NCI-H128 (cell line): ENCODE measurements at regions not wholly inside any gene's neighbourhood (a gene's known extent, or its start where the extent isn't known, plus 50 kb on each side); places are given as distances from the start of the nearest gene placed in this dataset.

ENCODE experiments used
- DNase-seq: peaks from one replicate; lab custom pipeline; 2025; ENCODE audit not compliant: unreplicated experiment; lab: John Stamatoyannopoulos, UW

GRCh38 chr10:3898821-3899220, 113.8 kb upstream of the KLF6 start:
- DNase-seq = no peak

DNA sequence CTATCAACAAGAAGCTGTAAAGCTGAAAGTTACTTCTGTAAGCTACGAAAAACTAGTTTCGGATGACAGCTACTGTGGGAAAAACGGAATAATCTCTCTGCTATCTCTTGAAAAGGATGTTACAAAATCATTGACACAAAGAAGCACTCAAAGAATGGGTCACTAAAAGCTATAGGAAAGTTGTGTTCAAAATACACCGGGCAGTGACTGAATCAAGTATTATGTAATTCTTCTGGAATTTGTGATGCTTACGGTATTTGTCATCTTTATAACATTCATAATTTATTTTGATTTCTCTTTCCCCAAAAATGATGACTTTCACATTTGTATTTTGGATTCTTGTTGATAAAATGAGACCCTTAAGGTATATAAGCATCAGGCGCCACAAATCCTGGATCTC, 112.1 kb upstream of the KLF6 start:
- no peak for DNase-seq

DNA sequence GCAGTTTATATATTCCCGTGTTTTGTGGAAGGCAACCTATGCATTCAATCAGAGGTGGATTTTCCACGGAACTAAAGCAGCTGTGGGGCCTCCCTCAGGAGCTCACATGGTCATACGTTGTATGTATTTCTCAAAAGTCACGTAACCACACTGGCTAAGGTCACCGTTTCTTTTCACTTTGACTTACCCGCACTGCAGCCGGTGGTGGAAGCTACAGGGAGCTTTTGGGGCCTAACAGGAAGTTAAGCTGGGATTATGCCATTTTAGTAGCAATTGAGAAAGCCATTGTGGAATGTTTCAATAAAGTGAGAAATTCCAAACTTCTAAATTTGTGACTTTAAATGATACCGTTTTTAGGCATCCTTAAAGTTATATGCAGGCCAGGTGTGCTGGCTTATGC, 111.2 kb upstream of the KLF6 start:
- no peak for DNase-seq

DNA sequence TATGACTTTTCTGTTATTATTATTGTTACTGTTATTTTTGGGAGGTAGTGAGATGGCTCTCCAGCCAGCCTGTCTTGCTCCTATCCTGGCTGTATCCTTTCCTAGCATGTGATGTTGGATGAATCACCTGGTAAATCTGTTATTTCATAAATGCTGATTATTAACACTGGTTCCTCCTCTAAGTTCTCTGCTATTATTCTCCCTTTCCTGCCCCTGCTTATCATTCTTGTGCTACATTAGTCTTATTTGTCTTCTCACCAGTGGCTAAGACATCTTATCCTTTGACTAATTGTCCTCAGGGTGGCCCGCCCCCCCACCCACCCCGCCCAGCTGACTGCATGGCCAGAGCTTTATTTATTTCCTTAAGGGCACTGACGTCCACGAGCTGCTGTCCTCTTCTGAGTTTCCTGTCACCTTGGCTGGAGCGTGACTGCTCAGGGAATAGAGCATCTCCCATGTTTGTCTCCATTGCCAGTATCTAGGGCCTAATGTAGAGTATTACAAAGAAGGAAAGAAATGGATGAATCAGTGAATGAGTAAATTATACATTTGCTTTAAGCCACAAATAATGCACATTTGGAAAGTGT, 110.1 kb upstream of the KLF6 start:
- DNase-seq = no peak

- no peak for DNase-seq
These were observed 109.0 kb upstream of the KLF6 start for GRCh38 chr10:3893901-3894563.

DNA sequence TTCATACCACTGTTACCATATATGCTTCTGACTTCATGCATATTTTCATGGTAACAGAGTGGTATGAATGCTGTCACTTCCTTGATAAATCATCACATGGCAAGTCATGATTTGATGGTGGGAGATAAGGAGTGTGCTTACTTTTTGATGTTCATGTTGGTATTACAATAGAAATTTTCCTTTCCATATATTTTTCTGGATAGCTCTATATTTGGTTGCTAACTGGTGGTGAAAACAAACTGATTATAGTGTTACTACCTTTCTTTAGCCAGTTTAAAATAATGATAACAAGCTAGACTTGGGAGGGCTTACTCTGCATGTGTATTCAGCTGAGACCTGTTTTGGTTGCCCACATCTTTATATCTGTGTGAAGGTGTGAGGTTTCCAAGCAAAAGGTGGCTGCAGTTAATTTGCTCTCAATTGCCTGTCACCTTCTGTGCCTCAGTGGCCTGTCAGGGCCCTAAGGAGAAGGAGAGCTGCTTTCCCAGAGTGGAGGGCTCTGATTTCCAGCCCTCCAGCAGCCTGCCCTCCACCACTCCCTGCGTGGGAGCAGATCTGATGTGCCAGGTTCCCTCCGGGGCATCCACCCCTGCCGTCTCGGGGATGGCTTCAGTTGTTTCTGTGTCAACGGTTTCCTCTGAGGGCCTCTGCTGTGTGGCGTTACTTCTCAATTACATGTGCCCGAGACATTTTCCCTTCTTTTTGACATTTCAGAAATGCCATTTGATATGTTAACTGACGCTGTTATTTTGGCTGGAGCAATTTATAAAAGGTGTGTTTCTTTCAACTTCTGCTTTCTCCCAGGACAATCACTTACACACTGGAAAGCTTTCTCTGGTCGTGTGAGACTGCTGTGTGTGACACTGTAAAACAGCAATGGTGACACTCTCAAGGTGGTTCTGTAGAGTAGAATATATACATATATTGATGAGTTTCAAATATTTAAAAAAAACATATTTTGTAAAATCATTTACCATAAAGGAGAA, 107.7 kb upstream of the KLF6 start:
- no peak for DNase-seq

DNA sequence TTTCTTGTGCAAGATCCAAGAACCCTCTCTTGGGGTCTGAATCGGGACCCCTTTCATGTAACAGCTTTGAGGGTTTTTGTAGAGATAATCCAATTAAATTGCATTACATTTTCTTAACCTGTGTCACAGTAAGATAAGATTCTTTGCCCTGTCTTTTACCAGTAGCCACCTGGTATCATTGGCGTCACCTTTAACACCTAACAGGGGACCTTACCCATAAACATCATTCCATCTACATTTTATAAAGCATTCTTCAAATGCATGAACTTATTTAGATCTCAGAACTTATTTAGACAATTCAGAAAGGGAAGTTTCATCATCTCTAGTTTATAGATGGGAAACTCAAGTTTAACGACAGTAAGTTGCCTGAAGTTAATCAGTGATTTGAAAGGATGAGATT, 106.4 kb upstream of the KLF6 start:
- no peak for DNase-seq

DNA sequence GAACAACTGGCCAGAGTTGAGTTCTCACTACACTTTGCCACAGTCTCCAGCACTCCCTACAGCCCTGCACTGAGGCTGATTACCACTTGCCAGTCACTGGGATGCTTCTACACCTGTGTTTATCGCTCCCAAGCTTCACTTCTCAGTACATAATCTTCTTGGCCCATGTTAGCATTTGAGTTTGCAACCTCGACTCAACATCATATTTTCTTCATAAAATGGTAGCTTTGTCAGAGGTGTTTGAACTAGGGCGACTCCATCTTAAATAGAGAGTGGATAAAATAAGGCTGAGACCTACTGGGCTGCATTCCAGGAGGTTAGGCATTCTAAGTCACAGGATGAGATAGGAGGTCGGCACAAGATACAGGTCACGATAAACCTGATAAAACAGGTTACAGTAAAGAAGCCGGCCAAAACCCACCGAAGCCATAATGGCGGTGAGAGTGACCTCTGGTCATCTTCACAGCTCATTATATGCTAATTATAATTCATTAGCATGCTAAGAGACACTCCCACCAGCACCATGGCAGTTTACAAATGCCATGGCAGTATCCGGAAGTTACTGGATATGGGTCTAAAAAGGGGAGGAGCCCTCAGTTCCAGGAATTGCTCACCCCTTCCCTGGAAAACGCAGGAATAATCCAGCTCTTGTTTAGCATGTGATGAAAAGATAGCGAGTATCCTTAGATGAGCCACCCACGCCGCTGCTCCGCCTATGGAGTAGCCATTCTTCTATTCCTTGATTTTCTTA, 105.8 kb upstream of the KLF6 start:
- DNase-seq = no peak

DNA sequence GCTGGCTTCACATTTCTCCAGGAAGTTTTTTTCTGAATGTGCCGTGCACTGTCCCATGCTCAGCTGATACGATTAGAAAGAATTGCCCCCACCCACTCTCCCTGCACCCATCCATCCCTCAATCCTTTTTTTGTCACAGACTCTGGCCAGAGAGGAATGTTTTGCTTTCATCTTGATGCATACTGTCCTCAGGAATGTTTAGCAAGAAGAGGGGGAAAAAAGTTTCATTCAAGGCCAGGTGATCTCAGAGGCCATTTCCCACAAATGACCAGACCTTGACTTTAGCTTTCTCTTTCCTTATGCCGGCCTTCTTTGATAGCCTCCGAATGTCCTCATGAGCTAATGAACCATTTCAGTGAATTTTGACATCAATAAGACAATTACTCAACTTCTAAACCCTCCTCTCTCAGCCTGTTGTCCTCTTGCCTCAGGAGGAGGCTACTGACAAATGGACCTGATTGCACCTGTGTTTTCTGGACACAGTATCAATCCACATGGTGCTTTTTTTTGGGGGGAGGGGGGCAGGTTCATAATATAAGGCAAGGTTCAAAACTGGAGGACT, 105.0 kb upstream of the KLF6 start:
- DNase-seq = no peak

DNA sequence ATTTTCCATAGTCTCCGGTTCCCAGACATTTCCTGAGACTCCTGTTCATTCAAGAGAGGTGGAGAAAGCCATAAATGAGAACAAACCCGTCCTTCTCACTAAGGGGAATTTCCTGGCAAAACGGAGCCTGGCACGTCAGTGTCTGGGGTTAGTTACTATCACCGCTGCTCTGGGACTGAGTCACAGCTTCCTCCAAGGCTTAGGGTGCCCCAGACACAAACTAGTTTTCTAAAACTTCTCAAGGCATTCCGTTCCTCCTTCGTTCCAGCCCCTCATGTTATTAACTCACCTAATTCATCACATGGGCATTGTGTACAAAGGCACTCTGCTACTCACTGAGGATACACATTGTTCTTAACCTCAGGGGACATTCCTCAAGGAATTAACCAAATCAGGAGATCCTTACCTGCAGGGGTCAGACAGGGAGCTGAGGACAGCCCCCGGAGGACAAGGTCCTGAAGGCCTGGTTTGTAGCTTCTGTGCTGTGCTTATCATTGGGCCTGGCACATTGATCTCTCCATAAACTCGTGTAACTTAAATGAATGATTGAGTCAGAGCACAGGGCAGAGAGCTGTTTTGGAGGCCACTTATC, 103.0 kb upstream of the KLF6 start:
- no peak for DNase-seq

DNA sequence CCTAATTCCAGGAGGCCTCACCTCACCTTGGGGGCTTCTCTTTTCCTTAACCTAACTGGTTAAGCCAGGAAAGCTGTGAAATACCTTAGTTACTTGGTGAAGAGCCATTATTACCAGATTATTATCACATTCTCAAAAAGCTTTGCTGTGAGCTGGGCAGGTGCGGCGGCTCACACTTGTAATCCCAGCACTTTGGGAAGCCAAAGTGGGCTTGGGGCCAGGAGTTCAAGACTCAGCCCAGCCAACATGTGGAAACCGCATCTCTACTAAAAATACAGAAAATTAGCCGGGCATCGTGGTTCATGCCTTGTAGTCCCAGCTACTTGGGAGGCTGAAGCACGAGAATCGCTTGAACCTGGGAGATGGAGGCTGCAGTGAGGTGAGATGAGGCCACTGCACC, 102.4 kb upstream of the KLF6 start:
- DNase-seq = no peak

- no peak for DNase-seq
These were observed 101.7 kb upstream of the KLF6 start for GRCh38 chr10:3886641-3887251.

- DNase-seq = no peak
These were observed 101.2 kb upstream of the KLF6 start for GRCh38 chr10:3886191-3886590.

- DNase-seq = no peak
These were observed 97.8 kb upstream of the KLF6 start for GRCh38 chr10:3882855-3883254.

DNA sequence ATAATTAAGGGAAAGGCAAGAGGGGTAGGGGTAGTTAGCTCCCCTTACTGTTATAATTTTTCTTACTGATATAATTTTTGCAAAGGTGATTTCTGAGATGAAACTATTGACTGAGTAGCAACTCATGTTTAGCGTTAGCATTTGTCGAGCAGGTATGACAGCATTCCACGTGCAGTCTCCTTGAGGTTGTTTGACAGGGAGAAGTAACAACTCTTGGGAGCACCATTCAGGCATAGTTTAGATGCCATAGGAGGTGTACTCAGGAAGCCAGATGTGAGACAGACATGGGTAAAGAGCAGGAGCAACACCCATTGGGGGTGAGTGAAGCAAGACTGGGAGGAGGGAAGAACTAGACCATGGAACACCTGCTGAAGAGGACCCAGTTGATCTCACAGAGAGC, 96.6 kb upstream of the KLF6 start:
- DNase-seq = no peak

DNA sequence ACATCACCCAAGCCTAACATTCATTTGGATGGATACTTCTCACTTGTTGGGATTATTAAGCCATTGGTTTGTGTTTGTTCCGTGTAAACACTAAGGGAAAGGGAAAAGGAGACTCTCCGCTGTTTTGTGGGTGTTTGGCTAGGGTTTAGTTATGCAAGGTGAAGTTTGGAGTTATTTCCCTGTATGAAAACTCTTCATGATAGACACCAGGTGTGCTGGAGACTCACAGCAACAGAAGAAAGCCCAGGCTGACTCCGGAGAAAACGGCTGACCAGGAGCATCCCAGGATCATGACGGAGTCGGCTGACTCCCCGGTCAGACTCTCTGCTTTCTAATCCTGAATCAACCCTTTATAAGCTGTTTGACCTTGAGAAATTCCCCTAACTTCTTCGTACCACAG, 94.1 kb upstream of the KLF6 start:
- no peak for DNase-seq

GRCh38 chr10:3877211-3878000, 92.4 kb upstream of the KLF6 start:
- DNase-seq = no peak

DNA sequence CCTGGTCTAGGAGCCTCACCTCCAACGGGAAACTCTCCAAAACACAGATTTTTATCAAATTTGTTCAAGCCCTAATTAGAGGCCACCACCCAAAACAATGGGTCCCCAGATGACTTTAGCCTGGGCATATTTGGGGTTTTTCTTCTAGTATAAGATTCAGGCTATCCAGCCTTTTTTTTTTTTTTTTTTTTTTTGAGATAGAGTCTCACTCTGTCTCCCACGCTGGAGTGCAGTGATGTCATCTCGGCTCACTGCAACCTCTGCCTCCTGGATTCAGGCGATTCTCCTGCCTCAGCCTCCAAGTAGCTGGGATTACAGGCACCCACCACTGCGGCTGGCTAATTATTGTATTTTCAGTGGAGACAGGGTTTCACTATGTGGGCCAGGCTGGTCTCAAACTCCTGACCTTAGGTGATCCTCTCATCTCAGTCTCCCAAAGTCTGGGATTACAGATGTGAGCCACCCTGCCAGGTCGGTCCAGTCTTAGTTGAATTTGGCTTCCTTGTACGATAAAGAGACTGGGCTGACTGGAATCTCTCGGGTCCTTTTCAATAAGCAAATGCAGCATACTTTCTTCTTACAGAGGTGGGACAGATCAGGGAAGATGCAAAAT, 91.4 kb upstream of the KLF6 start:
- DNase-seq = no peak

GRCh38 chr10:3875842-3876235, 90.8 kb upstream of the KLF6 start:
- no peak for DNase-seq
